NCI-H1417 (cell line): ENCODE measurements at regions not wholly inside any gene's neighbourhood (a gene's known extent, or its start where the extent isn't known, plus 50 kb on each side); places are given as distances from the start of the nearest gene placed in this dataset.
A peak's percentile ranks its signal among the peaks of the same experiment; 100 is the strongest.
"Not testable (repeated sequence)": the region's sequence is repeated elsewhere in the genome, so short reads cannot be mapped to it uniquely, and the experiment has no call there.

Source experiments
- DNase-seq, 3 experiments: peaks; one replicate each; lab custom pipeline; 2025; lab: John Stamatoyannopoulos, UW

- no peak for DNase-seq
Observed at GRCh38 chr4:24002330-24002966, 112.6 kb upstream of the PPARGC1A start.

DNA sequence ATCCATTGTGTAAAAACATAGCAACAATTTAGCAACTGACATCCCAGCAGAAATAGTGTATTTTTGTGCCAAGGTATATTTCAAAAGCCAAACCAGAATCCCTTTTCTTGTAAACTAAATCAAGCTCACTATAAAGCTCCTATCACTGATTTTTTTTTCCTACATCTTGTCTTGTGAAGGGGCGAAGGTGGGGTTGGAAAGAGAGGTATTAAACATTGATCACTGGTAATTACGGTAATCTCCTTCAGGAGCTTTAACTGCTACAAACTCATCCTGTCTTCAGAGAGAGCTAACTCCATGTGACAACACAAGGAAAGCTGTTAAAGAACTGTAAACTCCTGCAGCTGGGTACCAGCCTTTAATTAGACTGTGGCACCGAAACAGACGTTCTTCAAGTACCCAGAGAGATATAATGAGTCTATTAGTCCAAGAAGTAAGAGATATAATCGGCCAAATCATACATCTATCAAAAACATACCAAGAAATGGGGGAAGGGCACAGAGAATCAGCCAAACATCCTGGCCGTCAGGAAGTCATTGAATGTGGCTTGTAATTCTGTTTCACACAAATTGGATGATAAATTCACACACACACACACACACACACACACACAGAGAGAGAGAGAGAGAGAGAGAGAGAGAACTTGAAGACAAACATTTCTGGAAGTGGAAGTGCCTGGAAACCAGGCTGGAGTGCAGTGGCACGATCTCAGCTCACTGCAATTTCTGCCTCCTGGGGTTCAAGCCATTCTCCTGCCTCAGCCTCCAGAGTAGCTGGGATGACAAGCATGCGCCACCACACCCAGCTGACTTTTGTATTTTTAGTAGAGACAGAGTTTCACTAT lies 111.9 kb upstream of the PPARGC1A start:
- peak in 1 of 3 experiments; percentile 16 for DNase-seq

- DNase-seq: no peak
Observed at GRCh38 chr4:24000470-24000831, 110.6 kb upstream of the PPARGC1A start.

GRCh38 chr4:23999714-24000469 lies 110.0 kb upstream of the PPARGC1A start:
- DNase-seq: no peak

GRCh38 chr4:23993373-23993772 lies 103.5 kb upstream of the PPARGC1A start:
- DNase-seq: no peak

- DNase-seq: no peak
Observed at GRCh38 chr4:23991444-23991843, 101.6 kb upstream of the PPARGC1A start.

GRCh38 chr4:23986270-23986669 lies 96.4 kb upstream of the PPARGC1A start:
- DNase-seq: no peak

- no peak for DNase-seq
Observed at GRCh38 chr4:23981328-23981727, 91.5 kb upstream of the PPARGC1A start.

- peak in 1 of 3 experiments; percentile 9 for DNase-seq
Observed at GRCh38 chr4:23979534-23979933, 89.7 kb upstream of the PPARGC1A start.

DNA sequence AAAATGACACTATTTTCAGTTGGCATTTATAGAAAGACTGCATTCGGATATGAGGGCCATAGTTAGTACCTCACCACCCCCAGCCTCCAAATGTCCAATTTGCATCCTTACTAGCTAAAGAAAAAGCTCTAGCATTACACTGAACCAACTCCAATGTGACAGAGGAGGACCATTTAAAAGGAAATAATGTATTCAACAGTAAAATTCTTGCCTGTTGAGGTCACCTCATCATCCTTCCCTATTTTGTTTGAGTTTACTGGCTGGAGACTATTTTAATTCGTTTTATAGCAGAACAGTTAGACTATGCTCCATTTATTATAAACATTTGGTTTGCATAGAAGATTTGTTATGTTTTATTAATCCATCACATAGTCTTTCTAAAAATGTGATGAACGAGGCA lies 88.2 kb upstream of the PPARGC1A start:
- DNase-seq: no peak

- no peak for DNase-seq
Observed at GRCh38 chr4:23976423-23976822, 86.6 kb upstream of the PPARGC1A start.

DNA sequence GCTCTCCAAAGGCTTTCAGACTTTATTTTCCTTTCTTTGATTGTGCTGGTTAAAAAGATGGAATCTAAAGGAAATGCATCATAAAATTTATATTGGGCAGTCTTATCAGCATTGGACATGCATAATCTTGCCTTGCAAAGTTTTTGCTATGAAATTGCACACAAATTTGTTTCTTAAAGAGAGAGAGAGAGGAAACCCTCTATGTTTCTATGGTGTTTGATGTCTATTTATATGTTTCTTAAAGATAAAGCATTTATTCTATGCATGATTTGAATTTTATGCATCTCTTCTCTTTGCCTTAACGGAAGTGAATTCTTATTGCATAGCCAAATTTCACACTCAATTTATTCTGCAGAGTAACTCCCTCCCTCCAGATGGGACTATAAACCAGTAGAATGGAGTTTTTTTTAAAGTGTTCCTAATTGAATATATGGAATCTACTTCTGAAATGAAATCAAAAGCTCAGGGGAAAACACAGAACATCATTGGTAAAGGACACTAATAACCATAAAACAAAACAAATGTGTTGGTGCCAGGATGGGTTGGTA lies 83.5 kb upstream of the PPARGC1A start:
- DNase-seq: no peak

DNA sequence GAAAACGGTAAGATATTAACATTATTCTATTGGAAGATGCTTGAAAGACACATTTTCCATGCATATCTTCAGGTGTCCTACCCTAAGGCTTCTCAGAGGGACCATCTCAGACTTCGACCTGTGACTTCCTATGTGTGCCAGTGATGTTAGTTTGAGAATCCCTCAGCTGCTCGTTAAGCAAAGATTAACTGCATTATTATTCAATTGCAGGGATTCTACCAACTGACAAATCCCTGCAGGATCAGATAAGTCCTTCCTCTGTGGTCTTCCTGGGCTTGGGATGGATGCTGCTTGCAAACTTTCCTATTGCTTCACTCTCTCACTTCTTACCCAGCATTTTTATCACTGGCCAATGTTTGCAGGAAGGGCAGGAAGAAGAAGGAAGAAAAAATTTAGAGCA lies 83.0 kb upstream of the PPARGC1A start:
- no peak for DNase-seq

GRCh38 chr4:23972187-23972586 lies 82.3 kb upstream of the PPARGC1A start:
- DNase-seq: no peak

- DNase-seq: peak in 1 of 3 experiments; percentile 64
Observed at GRCh38 chr4:23970201-23970850, 80.5 kb upstream of the PPARGC1A start.

DNA sequence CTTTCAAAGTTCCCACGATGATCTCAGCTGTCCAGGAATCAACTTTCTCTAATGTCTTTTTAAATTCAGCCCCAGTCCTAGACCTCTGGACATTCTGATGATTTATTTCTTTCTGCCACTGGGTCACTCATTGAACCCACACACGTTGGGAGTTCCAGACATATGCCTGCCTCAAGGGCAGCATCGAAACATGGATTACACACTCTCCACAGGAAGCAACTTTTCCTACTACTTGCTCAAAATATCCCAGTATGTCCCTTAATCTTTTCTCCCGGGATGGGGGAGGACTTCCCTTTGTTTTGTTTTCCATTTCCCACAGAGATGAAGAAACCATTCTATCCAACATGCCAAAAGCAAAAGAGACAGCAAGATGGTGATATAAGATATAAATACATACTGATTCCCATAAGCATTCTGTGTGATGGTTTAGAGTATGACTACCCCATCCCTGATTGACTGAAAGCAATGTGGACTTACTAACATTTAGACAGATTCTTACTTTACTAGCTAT lies 79.8 kb upstream of the PPARGC1A start:
- no peak for DNase-seq

DNA sequence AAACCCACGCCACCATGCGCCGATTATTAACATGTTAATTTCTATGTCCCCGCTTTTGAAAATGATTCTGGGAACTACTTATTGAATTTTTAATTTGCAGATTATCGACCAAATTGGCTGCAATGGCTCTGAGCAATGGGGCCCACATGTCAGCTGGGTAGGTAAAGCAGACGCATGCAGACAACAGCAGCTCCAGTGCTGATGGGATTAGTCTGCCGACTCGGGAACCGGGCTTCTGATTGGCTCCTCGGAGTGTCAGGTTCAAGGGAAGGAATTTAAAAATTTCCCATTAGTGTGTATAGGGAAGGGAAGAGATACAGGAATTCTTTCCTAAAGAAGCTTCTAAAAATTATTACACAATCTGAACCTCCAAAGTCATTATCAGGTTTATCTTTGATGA lies 77.4 kb upstream of the PPARGC1A start:
- DNase-seq: no peak

DNA sequence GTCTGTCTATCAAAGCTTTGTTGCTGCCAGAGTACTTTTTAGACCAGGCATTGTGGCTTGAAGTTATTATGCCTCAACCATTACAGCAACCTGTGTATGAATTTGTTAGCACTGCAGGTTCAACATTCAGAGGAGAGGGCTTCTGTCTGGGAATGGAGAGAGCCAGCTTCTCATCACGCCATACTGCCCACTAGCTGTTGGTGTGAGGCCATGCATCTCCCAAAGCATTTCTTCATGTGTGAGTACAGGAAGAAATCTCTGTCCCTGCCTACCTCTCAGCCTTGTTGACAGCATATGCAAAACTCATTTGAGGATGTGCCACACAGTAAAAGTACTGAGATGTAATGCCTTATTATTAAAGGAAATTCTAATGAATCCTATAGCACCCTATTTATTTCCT lies 76.9 kb upstream of the PPARGC1A start:
- DNase-seq: no peak

- peak in 2 of 3 experiments; percentile 22 to 91 for DNase-seq
Observed at GRCh38 chr4:23962462-23962861, 72.6 kb upstream of the PPARGC1A start.

- DNase-seq: not testable (repeated sequence)
Observed at GRCh38 chr4:23961395-23961794, 71.5 kb upstream of the PPARGC1A start.

GRCh38 chr4:23959396-23960148 lies 69.7 kb upstream of the PPARGC1A start:
- peak in 2 of 3 experiments; percentile 21 to 28 for DNase-seq
